Activated naive CD4-positive, alpha-beta T cell treated with anti-CD3 and anti-CD28 coated beads for 36 hours (primary cell): ENCODE measurements at regions not wholly inside any gene's neighbourhood (a gene's known extent, or its start where the extent isn't known, plus 50 kb on each side); places are given as distances from the start of the nearest gene placed in this dataset.

Experiments
- CTCF ChIA-PET: fragments of 350-600 bp; sonication (Branson Sonifier 250); formaldehyde crosslinking; loops from one replicate; lab custom pipeline; 2021; ENCODE audit warnings: antibody characterized with exemption; lab: Charles Lee
- DNase-seq: peaks from one replicate; pipeline ENCODE4 v3.0.0-alpha.2; 2020
- H3K27ac Mint-ChIP-seq: one replicate; pipeline ENCODE4 v1.8.0; 2021; ENCODE audit warnings: mild to moderate bottlenecking, mixed read lengths
- H3K27me3 Mint-ChIP-seq: one replicate; pipeline ENCODE4 v1.8.0; 2021; ENCODE audit warnings: low read depth, mixed read lengths
- H3K36me3 Mint-ChIP-seq: one replicate; pipeline ENCODE4 v1.8.0; 2021; ENCODE audit warnings: low read depth, mixed read lengths
- H3K4me1 Mint-ChIP-seq: one replicate; pipeline ENCODE4 v1.8.0; 2021; ENCODE audit warnings: low read depth, mixed read lengths
- H3K4me3 Mint-ChIP-seq: one replicate; pipeline ENCODE4 v1.8.0; 2021; ENCODE audit warnings: mild to moderate bottlenecking, moderate library complexity, mixed read lengths
- H3K9me3 Mint-ChIP-seq: one replicate; pipeline ENCODE4 v1.8.0; 2021; ENCODE audit warnings: mixed read lengths
- intact Hi-C: fragments of 100-400 bp; cut with micrococcal nuclease; formaldehyde crosslinking; loops from one replicate; pipeline ENCODE4 v1.15.1; 2023

GRCh38 chr13:44013758-44014291, 134.1 kb downstream of the LACC1 start:
- intact Hi-C loops: no loop called here
- Mint-ChIP-seq H3K27ac (no peak overlapping the region), H3K27me3 (no peaks in the 10 kb centered on the region), H3K9me3 (no peaks in the 10 kb centered on the region), H3K4me1 (peaks cover 5% of the 10 kb centered on the region), H3K4me3 (no peak overlapping the region), H3K36me3 (no peaks in the 10 kb centered on the region)
- CTCF ChIA-PET: interaction anchor here (0.6 kb wide), 1 partner anchor 405 kb away, joined by 3 read pairs; no protein-coding TSS in a partner anchor
- no peak for DNase-seq

GRCh38 chr13:44014501-44014900, 134.8 kb downstream of the LACC1 start:
- Mint-ChIP-seq H3K9me3 (no peaks in the 10 kb centered on the region), H3K4me1 (peaks cover 5% of the 10 kb centered on the region), H3K27me3 (no peaks in the 10 kb centered on the region), H3K27ac (no peak overlapping the region), H3K36me3 (no peaks in the 10 kb centered on the region), H3K4me3 (no peak overlapping the region)
- CTCF ChIA-PET: no interaction called here
- intact Hi-C loops: no loop called here
- no peak for DNase-seq

DNA sequence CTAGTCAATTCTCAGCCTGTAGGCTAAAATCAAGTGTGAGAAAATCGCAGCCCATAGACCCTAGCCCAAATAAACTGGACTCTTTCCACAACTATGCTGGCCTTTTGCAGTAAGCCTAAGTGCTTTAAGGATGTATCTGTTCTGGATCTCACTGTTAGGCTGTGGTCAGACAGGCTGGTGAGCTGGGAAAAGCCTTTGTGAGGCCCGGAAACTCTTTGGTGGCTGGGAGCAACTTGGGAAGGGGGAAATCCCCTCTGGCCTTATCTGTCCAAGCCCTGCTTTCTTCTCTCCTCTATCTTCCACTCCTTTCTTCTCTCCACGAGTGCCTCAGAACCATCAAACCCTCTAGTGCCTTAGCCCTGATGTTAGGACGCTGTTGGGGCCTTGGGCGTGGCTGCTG, 135.4 kb downstream of the LACC1 start:
- Mint-ChIP-seq H3K4me3 (no peak overlapping the region), H3K27me3 (no peaks in the 10 kb centered on the region), H3K4me1 (peaks cover 5% of the 10 kb centered on the region), H3K9me3 (no peaks in the 10 kb centered on the region), H3K27ac (no peak overlapping the region), H3K36me3 (no peaks in the 10 kb centered on the region)
- CTCF ChIA-PET: no interaction called here
- intact Hi-C loops: no loop called here
- no peak for DNase-seq

DNA sequence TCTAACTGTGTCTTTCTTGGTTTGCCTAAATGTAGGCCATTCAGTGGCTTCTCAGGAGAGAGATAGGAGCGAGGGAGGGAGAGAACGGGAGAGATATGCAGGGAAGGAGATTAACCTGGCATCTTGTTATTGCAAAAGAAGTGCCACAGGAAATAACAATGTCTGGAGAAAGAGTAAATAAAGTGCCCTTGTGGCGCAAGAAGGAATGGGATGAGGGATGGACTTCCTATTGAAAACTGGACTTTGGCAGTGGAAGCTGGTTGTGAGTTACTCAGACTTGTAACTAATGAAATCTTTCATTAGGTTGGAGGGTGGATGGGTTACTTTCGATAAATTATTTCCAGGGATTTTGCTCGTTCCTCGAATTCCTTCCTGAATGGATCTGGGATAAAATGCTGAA, 136.1 kb downstream of the LACC1 start:
- intact Hi-C loops: no loop called here
- H3K4me1 Mint-ChIP-seq: peaks cover 5% of the 10 kb centered on the region
- no peak overlapping the region for H3K27ac Mint-ChIP-seq
- no peaks in the 10 kb centered on the region for H3K36me3 Mint-ChIP-seq
- no peak for DNase-seq
- no peak overlapping the region for H3K4me3 Mint-ChIP-seq
- CTCF ChIA-PET: no interaction called here
- no peaks in the 10 kb centered on the region for H3K27me3 Mint-ChIP-seq
- H3K9me3 Mint-ChIP-seq: no peaks in the 10 kb centered on the region

GRCh38 chr13:44017756-44018309, 138.1 kb downstream of the LACC1 start:
- intact Hi-C loops: no loop called here
- Mint-ChIP-seq H3K27ac (no peak overlapping the region), H3K9me3 (no peaks in the 10 kb centered on the region), H3K27me3 (no peaks in the 10 kb centered on the region), H3K36me3 (no peaks in the 10 kb centered on the region), H3K4me3 (no peak overlapping the region), H3K4me1 (peaks cover 5% of the 10 kb centered on the region)
- no peak for DNase-seq
- CTCF ChIA-PET: interaction anchor here (1.4 kb wide), 1 partner anchor 109 kb away, joined by 3 read pairs; no protein-coding TSS in a partner anchor

GRCh38 chr13:44019651-44020050, 139.9 kb downstream of the LACC1 start:
- H3K4me3 Mint-ChIP-seq: no peak overlapping the region
- no peaks in the 10 kb centered on the region for H3K36me3 Mint-ChIP-seq
- peaks cover 5% of the 10 kb centered on the region for H3K4me1 Mint-ChIP-seq
- peaks cover 3% of the 10 kb centered on the region for H3K27me3 Mint-ChIP-seq
- H3K27ac Mint-ChIP-seq: no peak overlapping the region
- H3K9me3 Mint-ChIP-seq: no peaks in the 10 kb centered on the region
- DNase-seq: no peak
- intact Hi-C loops: no loop called here
- CTCF ChIA-PET: no interaction called here

DNA sequence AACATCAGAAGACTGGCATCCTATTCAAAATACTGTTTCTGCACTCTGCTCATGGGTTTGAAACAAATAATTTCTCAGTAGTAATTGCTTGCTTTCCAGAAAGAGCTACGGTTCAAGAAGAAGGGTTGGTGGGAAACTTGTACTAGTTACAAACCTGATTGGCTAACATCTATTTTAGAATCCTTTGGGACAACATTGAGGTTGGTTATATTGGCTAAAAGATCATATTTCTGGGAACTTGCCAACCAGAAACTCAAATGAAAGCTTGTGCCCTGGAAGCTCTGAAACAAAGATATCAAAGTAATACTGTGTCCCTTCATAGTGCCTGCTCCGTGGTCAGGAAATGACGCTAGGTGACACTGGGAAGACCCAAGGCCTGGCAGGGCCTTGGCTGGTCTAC, 141.7 kb downstream of the LACC1 start:
- Mint-ChIP-seq H3K4me1 (peaks cover 5% of the 10 kb centered on the region), H3K36me3 (no peaks in the 10 kb centered on the region), H3K27me3 (peaks cover 3% of the 10 kb centered on the region), H3K9me3 (no peaks in the 10 kb centered on the region), H3K27ac (no peak overlapping the region), H3K4me3 (no peak overlapping the region)
- DNase-seq: no peak
- intact Hi-C loops: no loop called here
- CTCF ChIA-PET: interaction anchor here (1.2 kb wide), 1 partner anchor 116 kb away, joined by 4 read pairs; no protein-coding TSS in a partner anchor

DNA sequence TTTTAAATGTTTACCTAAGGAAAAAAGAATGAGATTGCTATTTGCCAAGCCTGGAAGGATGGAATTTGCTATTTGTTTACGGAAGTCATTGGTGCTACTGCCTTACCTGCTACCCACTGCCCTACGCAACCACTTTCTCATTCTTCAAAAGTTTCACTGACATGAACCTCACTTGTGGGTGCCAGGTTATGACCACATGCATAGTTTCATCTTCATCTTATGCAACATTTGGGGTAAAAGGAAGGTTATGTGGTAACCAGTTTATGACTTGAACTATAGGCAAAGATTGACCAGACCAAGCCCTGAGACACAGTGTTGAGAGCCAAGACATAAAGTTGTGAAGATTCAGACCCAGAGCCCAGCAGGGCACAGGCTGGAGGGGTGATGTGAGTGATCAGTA, 142.5 kb downstream of the LACC1 start:
- Mint-ChIP-seq H3K4me3 (no peak overlapping the region), H3K36me3 (no peaks in the 10 kb centered on the region), H3K4me1 (peaks cover 5% of the 10 kb centered on the region), H3K27me3 (peaks cover 5% of the 10 kb centered on the region), H3K27ac (no peak overlapping the region), H3K9me3 (no peaks in the 10 kb centered on the region)
- intact Hi-C loops: no loop called here
- CTCF ChIA-PET: no interaction called here
- no peak for DNase-seq

- intact Hi-C loops: no loop called here
- peaks cover 5% of the 10 kb centered on the region for H3K27me3 Mint-ChIP-seq
- H3K36me3 Mint-ChIP-seq: no peaks in the 10 kb centered on the region
- no peak for DNase-seq
- H3K9me3 Mint-ChIP-seq: no peaks in the 10 kb centered on the region
- no peak overlapping the region for H3K27ac Mint-ChIP-seq
- CTCF ChIA-PET: no interaction called here
- H3K4me3 Mint-ChIP-seq: no peak overlapping the region
- H3K4me1 Mint-ChIP-seq: no peaks in the 10 kb centered on the region
These were observed 144.6 kb downstream of the LACC1 start for GRCh38 chr13:44024167-44024845.

GRCh38 chr13:44024846-44025195, 145.1 kb downstream of the LACC1 start:
- H3K9me3 Mint-ChIP-seq: no peaks in the 10 kb centered on the region
- intact Hi-C loops: no loop called here
- peaks cover 5% of the 10 kb centered on the region for H3K27me3 Mint-ChIP-seq
- no peak for DNase-seq
- CTCF ChIA-PET: no interaction called here
- no peak overlapping the region for H3K27ac Mint-ChIP-seq
- H3K4me3 Mint-ChIP-seq: no peak overlapping the region
- no peaks in the 10 kb centered on the region for H3K4me1 Mint-ChIP-seq
- H3K36me3 Mint-ChIP-seq: no peaks in the 10 kb centered on the region

DNA sequence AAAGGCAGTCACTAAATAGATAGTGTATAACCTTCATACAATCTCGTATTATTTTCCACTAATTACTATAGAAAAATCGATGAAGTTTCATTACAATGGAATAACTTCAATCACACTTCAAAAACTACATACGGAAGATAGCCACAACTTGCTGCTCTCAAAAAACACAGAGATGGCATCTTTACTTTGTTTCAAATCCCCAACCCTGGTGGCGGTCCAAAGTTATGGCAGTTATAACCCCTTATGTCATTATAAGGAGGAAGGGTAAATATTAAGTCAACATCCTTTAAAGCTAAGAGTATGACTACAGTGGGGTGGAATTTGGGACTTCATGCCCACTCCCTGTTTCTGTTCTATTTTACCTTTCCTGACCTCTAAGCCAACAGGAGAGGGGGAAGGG, 146.5 kb downstream of the LACC1 start:
- intact Hi-C loops: no loop called here
- Mint-ChIP-seq H3K27me3 (peaks cover 5% of the 10 kb centered on the region), H3K4me1 (no peaks in the 10 kb centered on the region), H3K27ac (no peak overlapping the region), H3K4me3 (no peak overlapping the region), H3K36me3 (no peaks in the 10 kb centered on the region), H3K9me3 (no peaks in the 10 kb centered on the region)
- CTCF ChIA-PET: interaction anchor here (0.6 kb wide), 1 partner anchor 842 kb away, joined by 3 read pairs; no protein-coding TSS in a partner anchor
- DNase-seq: no peak

DNA sequence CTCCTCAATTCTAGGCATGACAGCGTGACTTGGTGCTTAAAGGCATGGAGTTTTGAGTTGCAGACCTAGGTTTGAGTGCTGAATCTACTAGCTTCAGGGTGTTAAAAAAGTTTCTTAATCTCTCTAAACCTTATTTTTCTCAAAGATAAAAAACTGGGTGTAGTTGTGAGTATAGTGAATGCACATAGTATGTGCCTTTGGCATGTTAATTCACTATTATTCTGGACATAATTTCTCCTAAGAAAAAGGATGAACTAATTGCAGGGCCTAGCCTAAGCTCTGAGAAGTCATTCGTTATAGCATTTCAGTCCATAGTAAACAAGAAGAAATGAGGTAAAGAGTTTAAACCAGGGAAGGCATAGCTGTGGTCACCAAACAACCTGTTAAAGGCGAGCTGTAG, 149.0 kb downstream of the LACC1 start:
- H3K36me3 Mint-ChIP-seq: no peaks in the 10 kb centered on the region
- H3K27me3 Mint-ChIP-seq: peaks cover 2% of the 10 kb centered on the region
- H3K9me3 Mint-ChIP-seq: no peaks in the 10 kb centered on the region
- intact Hi-C loops: no loop called here
- DNase-seq: no peak
- H3K4me3 Mint-ChIP-seq: no peak overlapping the region
- H3K4me1 Mint-ChIP-seq: no peaks in the 10 kb centered on the region
- CTCF ChIA-PET: no interaction called here
- H3K27ac Mint-ChIP-seq: no peak overlapping the region

GRCh38 chr13:44030615-44031014, 150.9 kb downstream of the LACC1 start:
- no peak for DNase-seq
- Mint-ChIP-seq H3K4me3 (no peak overlapping the region), H3K4me1 (no peaks in the 10 kb centered on the region), H3K27me3 (peaks cover 10% of the 10 kb centered on the region), H3K9me3 (no peaks in the 10 kb centered on the region), H3K27ac (no peak overlapping the region), H3K36me3 (no peaks in the 10 kb centered on the region)
- intact Hi-C loops: no loop called here
- CTCF ChIA-PET: no interaction called here
